IMR-90 (cell line): ENCODE measurements at regions not wholly inside any gene's neighbourhood (a gene's known extent, or its start where the extent isn't known, plus 50 kb on each side); places are given as distances from the start of the nearest gene placed in this dataset.

Experiments
- MAFK ChIP-seq: IDR thresholded peaks from 2 replicates; pipeline ENCODE4 v1.6.1; 2012; ENCODE audit warnings: low read depth, low read length, improper control_type of control experiment
- RFX5 ChIP-seq: IDR thresholded peaks from 2 replicates; pipeline ENCODE4 v1.8.0; 2012; ENCODE audit warnings: low read depth, mild to moderate bottlenecking, low read length, moderate library complexity
- TF ChIP-seq, protein P1 (sequence below): conservative IDR thresholded peaks from 2 replicates; pipeline ENCODE4 v1.5.1; 2012; ENCODE audit warnings: mild to moderate bottlenecking, low read depth, low read length, improper control_type of control experiment

DNA sequence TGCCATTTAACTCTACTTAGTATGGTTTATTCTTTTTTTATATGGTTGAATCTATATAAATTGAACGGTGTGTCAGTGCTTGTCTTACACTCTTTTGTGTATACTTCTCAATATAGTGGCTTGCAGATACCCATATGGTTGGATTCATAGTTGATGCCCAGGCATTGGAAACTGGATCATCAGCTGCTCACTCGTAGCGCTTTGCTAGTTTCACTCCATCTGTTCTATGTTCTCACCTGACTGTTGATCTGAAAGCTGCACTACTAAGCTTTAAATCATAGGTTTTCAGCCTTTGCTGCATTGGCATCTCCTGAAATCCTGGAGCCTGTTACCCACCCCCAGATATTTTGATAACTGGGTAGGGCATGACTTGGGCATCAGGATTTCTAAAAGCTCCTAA is 121.6 kb upstream of the DCLK2 start:
- TF ChIP-seq, protein P1, sequence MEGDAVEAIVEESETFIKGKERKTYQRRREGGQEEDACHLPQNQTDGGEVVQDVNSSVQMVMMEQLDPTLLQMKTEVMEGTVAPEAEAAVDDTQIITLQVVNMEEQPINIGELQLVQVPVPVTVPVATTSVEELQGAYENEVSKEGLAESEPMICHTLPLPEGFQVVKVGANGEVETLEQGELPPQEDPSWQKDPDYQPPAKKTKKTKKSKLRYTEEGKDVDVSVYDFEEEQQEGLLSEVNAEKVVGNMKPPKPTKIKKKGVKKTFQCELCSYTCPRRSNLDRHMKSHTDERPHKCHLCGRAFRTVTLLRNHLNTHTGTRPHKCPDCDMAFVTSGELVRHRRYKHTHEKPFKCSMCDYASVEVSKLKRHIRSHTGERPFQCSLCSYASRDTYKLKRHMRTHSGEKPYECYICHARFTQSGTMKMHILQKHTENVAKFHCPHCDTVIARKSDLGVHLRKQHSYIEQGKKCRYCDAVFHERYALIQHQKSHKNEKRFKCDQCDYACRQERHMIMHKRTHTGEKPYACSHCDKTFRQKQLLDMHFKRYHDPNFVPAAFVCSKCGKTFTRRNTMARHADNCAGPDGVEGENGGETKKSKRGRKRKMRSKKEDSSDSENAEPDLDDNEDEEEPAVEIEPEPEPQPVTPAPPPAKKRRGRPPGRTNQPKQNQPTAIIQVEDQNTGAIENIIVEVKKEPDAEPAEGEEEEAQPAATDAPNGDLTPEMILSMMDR = no peak
- TF ChIP-seq MAFK (no peak), RFX5 (no peak)
